ENCODE measurements at regions not wholly inside any gene's neighbourhood (a gene's known extent, or its start where the extent isn't known, plus 50 kb on each side); places are given as distances from the start of the nearest gene placed in this dataset.

- no peak for DNase-seq (ENCODE audit: low read depth in 6 of 9, low spot score in 9 of 9)
- Histone ChIP-seq H3K27ac (ENCODE audit: low read depth in 1 of 2, low read length in 1 of 2) (no peak overlapping the region), H3K9me3 (ENCODE audit: control insufficient read depth in 2 of 2, insufficient read depth in 1 of 2, low read length in 1 of 2) (no peaks in the 10 kb centered on the region), H3K4me1 (ENCODE audit: control insufficient read depth in 2 of 2, insufficient read depth in 2 of 2, low read length in 2 of 2) (no peaks in the 10 kb centered on the region), H3K27me3 (ENCODE audit: control insufficient read depth in 2 of 2, insufficient read depth in 1 of 2, low read length in 1 of 2) (no peaks in the 10 kb centered on the region), H3K36me3 (ENCODE audit: control insufficient read depth in 2 of 2, insufficient read depth in 2 of 2, low read length in 1 of 2) (no peaks in the 10 kb centered on the region), H3K4me3 (ENCODE audit: low read length in 2 of 2) (no peak overlapping the region)
Observed at GRCh38 chrX:108811891-108812290, 75.5 kb upstream of the IRS4 start.

DNA sequence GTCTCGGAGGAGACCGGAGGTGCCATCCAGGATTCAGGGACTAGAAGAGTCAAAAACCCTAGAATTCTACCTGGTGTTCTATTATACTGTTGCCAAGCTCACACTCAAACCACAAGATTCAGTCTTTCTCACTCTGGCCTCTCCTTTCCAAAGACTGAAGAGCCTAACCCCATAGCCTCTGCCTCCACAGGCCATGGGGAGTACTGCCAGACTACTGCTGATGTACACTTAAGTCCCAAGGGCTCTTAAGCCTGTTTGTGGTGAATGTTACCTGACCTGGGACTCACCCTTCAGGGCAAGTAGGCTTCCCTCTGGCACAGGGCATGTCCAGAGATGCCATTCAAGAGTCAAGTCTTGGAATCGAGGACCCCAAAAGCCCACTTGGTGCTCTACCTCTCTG lies 58.9 kb upstream of the IRS4 start:
- Histone ChIP-seq H3K27ac (ENCODE audit: low read depth in 1 of 2, low read length in 1 of 2) (no peak overlapping the region), H3K27me3 (ENCODE audit: control insufficient read depth in 2 of 2, insufficient read depth in 1 of 2, low read length in 1 of 2) (no peaks in the 10 kb centered on the region), H3K4me1 (ENCODE audit: control insufficient read depth in 2 of 2, insufficient read depth in 2 of 2, low read length in 2 of 2) (no peaks in the 10 kb centered on the region), H3K9me3 (ENCODE audit: control insufficient read depth in 2 of 2, insufficient read depth in 1 of 2, low read length in 1 of 2) (no peaks in the 10 kb centered on the region), H3K36me3 (ENCODE audit: control insufficient read depth in 2 of 2, insufficient read depth in 2 of 2, low read length in 1 of 2) (no peaks in the 10 kb centered on the region), H3K4me3 (ENCODE audit: low read length in 2 of 2) (no peak overlapping the region)
- 95% methylated on average over 3 of the region's 3 CpGs for WGBS
- DNase-seq (ENCODE audit: low read depth in 6 of 9, low spot score in 9 of 9): no peak

Measured in thymus (tissue), 11 donors.